Muscle of leg (tissue), 3 donors: ENCODE measurements at regions not wholly inside any gene's neighbourhood (a gene's known extent, or its start where the extent isn't known, plus 50 kb on each side); places are given as distances from the start of the nearest gene placed in this dataset.

Experiments used
- DNase-seq: peaks from one replicate; pipeline ENCODE4 v3.0.0; 2013
- H3K27ac ChIP-seq: one replicate; pipeline ENCODE4 v1.5.1; 2013; ENCODE audit warnings: mild to moderate bottlenecking, low read length, control low read depth
- H3K27me3 ChIP-seq: one replicate; pipeline ENCODE4 v1.6.1; 2013; ENCODE audit warnings: low read length; ENCODE audit not compliant: control insufficient read depth, insufficient read depth
- H3K36me3 ChIP-seq: one replicate; pipeline ENCODE4 v1.6.1; 2013; ENCODE audit warnings: low read length; ENCODE audit not compliant: control insufficient read depth, insufficient read depth
- H3K4me1 ChIP-seq: one replicate; pipeline ENCODE4 v1.6.1; 2013; ENCODE audit warnings: low read length; ENCODE audit not compliant: control insufficient read depth, insufficient read depth
- H3K4me3 ChIP-seq: one replicate; pipeline ENCODE4 v1.5.1; 2013; ENCODE audit warnings: low read length, control low read depth
- H3K9me3 ChIP-seq: replicated peaks from 2 replicates; pipeline ENCODE4 v1.6.1; 2013; ENCODE audit warnings: low read depth, low read length; ENCODE audit not compliant: control insufficient read depth
- WGBS: methylation state at CpG from one replicate; pipeline ENCODE4 v1.1.5; 2013; ENCODE audit warnings: missing lambda C conversion rate; ENCODE audit not compliant: insufficient coverage; 5-methylcytosine and 5-hydroxymethylcytosine counted together

DNA sequence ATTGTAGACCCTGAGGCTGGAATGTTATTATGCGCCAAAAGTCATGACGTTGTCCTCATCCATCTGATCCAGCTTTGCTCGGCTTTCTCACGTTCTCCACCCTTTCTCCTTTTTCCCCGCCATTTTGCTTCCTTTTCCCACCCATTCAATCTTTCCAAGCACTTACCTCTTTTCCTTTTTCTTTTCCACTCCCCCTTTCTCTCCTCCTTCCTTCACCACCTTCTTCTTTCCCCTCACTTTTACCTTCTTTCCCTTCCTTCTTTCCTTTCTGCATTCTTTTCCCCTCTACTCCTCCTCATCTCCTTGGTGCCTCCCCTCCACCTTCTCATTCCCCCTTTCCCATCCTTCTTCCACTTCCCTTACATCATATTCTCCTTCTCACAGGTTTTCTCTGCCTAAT lies 304.8 kb upstream of the TSHZ2 start:
- Histone ChIP-seq H3K27ac (no peak overlapping the region), H3K27me3 (peaks cover 3% of the 10 kb centered on the region), H3K36me3 (no peaks in the 10 kb centered on the region), H3K4me3 (no peak overlapping the region), H3K4me1 (no peaks in the 10 kb centered on the region), H3K9me3 (no peaks in the 10 kb centered on the region)
- WGBS, result 80% methylated on average over 5 of the region's 5 CpGs
- DNase-seq, result no peak

GRCh38 chr20:52665441-52665840 lies 306.7 kb upstream of the TSHZ2 start:
- Histone ChIP-seq H3K36me3 (no peaks in the 10 kb centered on the region), H3K9me3 (no peaks in the 10 kb centered on the region), H3K4me3 (no peak overlapping the region), H3K27ac (no peak overlapping the region), H3K27me3 (peaks cover 3% of the 10 kb centered on the region), H3K4me1 (no peaks in the 10 kb centered on the region)
- DNase-seq, result no peak
- WGBS, result no CpG with 5 or more reads among the region's 1 CpG

- Histone ChIP-seq H3K4me1 (no peaks in the 10 kb centered on the region), H3K27ac (no peak overlapping the region), H3K36me3 (no peaks in the 10 kb centered on the region), H3K27me3 (no peaks in the 10 kb centered on the region), H3K4me3 (no peak overlapping the region), H3K9me3 (no peaks in the 10 kb centered on the region)
- no peak for DNase-seq
- WGBS, result 100% methylated on average over 1 of the region's 3 CpGs
Observed at GRCh38 chr20:52655395-52655794, 316.8 kb upstream of the TSHZ2 start.

- Histone ChIP-seq H3K27me3 (no peaks in the 10 kb centered on the region), H3K9me3 (no peaks in the 10 kb centered on the region), H3K4me1 (no peaks in the 10 kb centered on the region), H3K36me3 (no peaks in the 10 kb centered on the region), H3K4me3 (no peak overlapping the region), H3K27ac (no peak overlapping the region)
- DNase-seq, result no peak
- 50% methylated on average over 1 of the region's 2 CpGs for WGBS
Observed at GRCh38 chr20:52654567-52654966, 317.6 kb upstream of the TSHZ2 start.

GRCh38 chr20:52652271-52652670 lies 319.9 kb upstream of the TSHZ2 start:
- no peaks in the 10 kb centered on the region for H3K36me3 ChIP-seq
- H3K9me3 ChIP-seq, result no peaks in the 10 kb centered on the region
- WGBS, result 67% methylated on average over 1 of the region's 3 CpGs
- H3K4me1 ChIP-seq, result no peaks in the 10 kb centered on the region
- no peak overlapping the region for H3K27ac ChIP-seq
- no peaks in the 10 kb centered on the region for H3K27me3 ChIP-seq
- H3K4me3 ChIP-seq, result no peak overlapping the region
- no peak for DNase-seq

- no peak overlapping the region for H3K4me3 ChIP-seq
- H3K9me3 ChIP-seq, result no peaks in the 10 kb centered on the region
- H3K27me3 ChIP-seq, result no peaks in the 10 kb centered on the region
- no peak for DNase-seq
- H3K4me1 ChIP-seq, result no peaks in the 10 kb centered on the region
- no peak overlapping the region for H3K27ac ChIP-seq
- no peaks in the 10 kb centered on the region for H3K36me3 ChIP-seq
Observed at GRCh38 chr20:52649727-52650126, 322.4 kb upstream of the TSHZ2 start.

DNA sequence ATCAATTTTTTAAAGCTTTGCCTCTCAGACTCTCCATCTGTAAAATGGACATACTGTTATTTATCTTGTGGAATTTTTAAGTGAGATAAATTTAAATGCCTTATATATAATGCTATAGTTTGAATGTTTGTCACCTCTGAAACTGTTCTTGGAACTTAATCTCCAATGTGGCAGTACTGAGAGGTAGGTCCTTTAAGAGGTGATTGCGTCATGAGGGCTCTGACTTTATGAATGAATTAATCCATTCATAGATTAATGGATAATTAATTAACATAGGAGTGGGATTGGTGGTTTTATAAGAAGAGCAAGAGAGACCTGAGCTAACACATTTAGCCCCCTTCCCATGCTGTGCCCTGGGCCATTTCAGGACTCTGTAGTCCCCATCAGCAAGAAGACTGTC lies 326.3 kb upstream of the TSHZ2 start:
- no peaks in the 10 kb centered on the region for H3K9me3 ChIP-seq
- no peaks in the 10 kb centered on the region for H3K27me3 ChIP-seq

DNA sequence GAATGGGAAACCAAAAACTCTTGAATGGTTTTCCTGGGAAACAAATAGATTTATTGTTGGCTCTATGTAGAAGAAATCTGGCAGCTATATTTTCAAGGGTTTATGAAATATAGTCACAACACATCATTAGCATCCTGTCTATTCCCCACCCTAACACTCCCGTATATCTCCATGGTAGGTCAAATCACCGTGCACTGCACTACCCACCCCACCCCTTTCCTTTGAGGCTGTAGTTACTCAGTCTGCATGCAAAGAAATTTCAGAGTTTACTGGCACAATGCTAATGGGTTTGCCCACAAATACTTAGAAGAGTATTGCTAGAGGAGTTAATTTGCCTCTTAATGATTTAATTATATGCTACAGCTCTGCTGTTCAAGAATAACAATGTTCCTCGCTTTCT lies 329.1 kb upstream of the TSHZ2 start:
- no peak overlapping the region for H3K27ac ChIP-seq
- no peaks in the 10 kb centered on the region for H3K36me3 ChIP-seq
- H3K9me3 ChIP-seq, result no peaks in the 10 kb centered on the region
- DNase-seq, result no peak
- no peaks in the 10 kb centered on the region for H3K27me3 ChIP-seq
- WGBS, result no CpG with 5 or more reads among the region's 3 CpGs
- H3K4me3 ChIP-seq, result no peak overlapping the region
- no peaks in the 10 kb centered on the region for H3K4me1 ChIP-seq

More for the DNA sequence above, 326.3 kb upstream of the TSHZ2 start:
- Histone ChIP-seq H3K36me3 (no peaks in the 10 kb centered on the region), H3K4me3 (no peak overlapping the region), H3K4me1 (no peaks in the 10 kb centered on the region), H3K27ac (no peak overlapping the region)
- DNase-seq, result no peak
- WGBS, result no CpG with 5 or more reads among the region's 1 CpG

GRCh38 chr20:52637201-52637600 lies 335.0 kb upstream of the TSHZ2 start:
- no peaks in the 10 kb centered on the region for H3K36me3 ChIP-seq
- H3K9me3 ChIP-seq, result no peaks in the 10 kb centered on the region
- no peak for DNase-seq
- H3K27me3 ChIP-seq, result no peaks in the 10 kb centered on the region
- no peak overlapping the region for H3K4me3 ChIP-seq
- WGBS, result no CpG with 5 or more reads among the region's 3 CpGs
- H3K4me1 ChIP-seq, result no peaks in the 10 kb centered on the region
- H3K27ac ChIP-seq, result no peak overlapping the region

GRCh38 chr20:52631469-52631868 lies 340.7 kb upstream of the TSHZ2 start:
- Histone ChIP-seq H3K4me1 (no peaks in the 10 kb centered on the region), H3K27ac (no peak overlapping the region), H3K36me3 (no peaks in the 10 kb centered on the region), H3K27me3 (no peaks in the 10 kb centered on the region), H3K4me3 (no peak overlapping the region), H3K9me3 (peaks cover 2% of the 10 kb centered on the region)
- DNase-seq, result no peak
- 100% methylated on average over 3 of the region's 4 CpGs for WGBS

DNA sequence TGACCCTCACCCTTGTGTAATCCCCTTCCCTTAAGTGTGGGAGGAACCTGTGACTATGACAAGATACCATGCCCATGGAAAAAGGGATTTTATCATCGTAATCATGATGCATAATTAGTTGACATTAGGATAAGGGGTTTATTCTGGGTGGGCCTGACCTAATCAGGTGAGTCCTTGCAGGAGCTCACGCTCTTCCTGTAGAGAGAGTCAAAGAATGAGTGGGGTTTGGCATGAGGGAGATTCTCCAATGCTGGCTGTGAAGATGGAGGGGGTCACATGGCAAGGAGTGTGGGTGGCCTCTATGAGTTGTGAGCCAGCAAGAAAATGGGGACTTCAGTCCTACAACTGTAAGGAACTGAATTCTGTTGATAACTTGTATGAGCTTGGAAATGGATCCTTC lies 342.0 kb upstream of the TSHZ2 start:
- H3K4me1 ChIP-seq, result no peaks in the 10 kb centered on the region
- peaks cover 2% of the 10 kb centered on the region for H3K9me3 ChIP-seq
- no peaks in the 10 kb centered on the region for H3K36me3 ChIP-seq
- DNase-seq, result no peak
- WGBS, result 62% methylated on average over 2 of the region's 2 CpGs
- H3K27ac ChIP-seq, result no peak overlapping the region
- H3K4me3 ChIP-seq, result no peak overlapping the region
- H3K27me3 ChIP-seq, result no peaks in the 10 kb centered on the region
